ENCODE measurements at regions not wholly inside any gene's neighbourhood (a gene's known extent, or its start where the extent isn't known, plus 50 kb on each side); places are given as distances from the start of the nearest gene placed in this dataset.

- DNase-seq = no peak
- 4% methylated on average over 3 of the region's 4 CpGs for WGBS
- Histone ChIP-seq H2AK5ac (ENCODE audit: low read length, severe bottlenecking) (no peak overlapping the region), H2BK5ac (ENCODE audit: low read depth, low read length, poor library complexity, severe bottlenecking) (no peak overlapping the region), H4K91ac (ENCODE audit: low read length) (no peak overlapping the region), H3K4ac (ENCODE audit: low read depth in 1 of 2, low read length in 2 of 2) (no peak overlapping the region), H3K27ac (ENCODE audit: low read length, poor library complexity, severe bottlenecking) (no peak overlapping the region), H2BK12ac (ENCODE audit: low read length in 2 of 2) (no peak overlapping the region), H2AFZ (ENCODE audit: low read depth, low read length) (no peak overlapping the region), H2BK15ac (ENCODE audit: low read depth, poor library complexity, severe bottlenecking) (no peak overlapping the region), H4K8ac (ENCODE audit: low read length) (no peak overlapping the region), H3K18ac (ENCODE audit: low read depth in 1 of 2, low read length in 2 of 2) (peak overlapping the region in 1 of 2 experiments; percentile 33), H3K79me1 (replicated peaks; ENCODE audit: low read length, poor library complexity, severe bottlenecking) (no peaks in the 10 kb centered on the region), H3K9me3 (ENCODE audit: control insufficient read depth, low read length) (no peaks in the 10 kb centered on the region), H3K27me3 (ENCODE audit: control insufficient read depth in 1 of 2, insufficient read depth in 1 of 2, low read length in 2 of 2) (peaks cover 3 to 4% of the 10 kb centered on the region in 2 experiments), H3K14ac (ENCODE audit: low read length in 2 of 2) (no peak overlapping the region), H3K9ac (ENCODE audit: low read length) (no peak overlapping the region), H3K4me3 (ENCODE audit: insufficient read depth in 1 of 2, low read depth in 1 of 2, low read length in 2 of 2) (no peak overlapping the region), H3K36me3 (ENCODE audit: control insufficient read depth in 1 of 2, insufficient read depth in 2 of 2, low read depth in 1 of 2, low read length in 2 of 2) (no peaks in the 10 kb centered on the region), H3K4me2 (ENCODE audit: low read length, poor library complexity, severe bottlenecking) (no peak overlapping the region), H2BK120ac (ENCODE audit: low read depth, low read length) (no peak overlapping the region), H3K4me1 (ENCODE audit: control insufficient read depth, insufficient read depth, low read depth, low read length) (no peaks in the 10 kb centered on the region), H3K23ac (ENCODE audit: low read length in 2 of 2) (no peak overlapping the region)
Measured at GRCh38 chr5:163604013-163604412, 98.6 kb downstream of the MAT2B start.

- no peak overlapping the region for H2BK120ac ChIP-seq (ENCODE audit: low read depth, low read length)
- no peak overlapping the region for H3K4me2 ChIP-seq (ENCODE audit: low read length, poor library complexity, severe bottlenecking)
- H2BK12ac ChIP-seq (ENCODE audit: low read length in 2 of 2) = no peak overlapping the region
- no peak overlapping the region for H4K91ac ChIP-seq (ENCODE audit: low read length)
- H3K79me1 ChIP-seq (replicated peaks; ENCODE audit: low read length, poor library complexity, severe bottlenecking) = no peaks in the 10 kb centered on the region
- H3K27me3 ChIP-seq (ENCODE audit: control insufficient read depth in 1 of 2, insufficient read depth in 1 of 2, low read length in 2 of 2) = peaks cover 3 to 4% of the 10 kb centered on the region in 2 experiments
- no peak overlapping the region for H3K27ac ChIP-seq (ENCODE audit: low read length, poor library complexity, severe bottlenecking)
- no peak overlapping the region for H3K4ac ChIP-seq (ENCODE audit: low read depth in 1 of 2, low read length in 2 of 2)
- 95% methylated on average over 4 of the region's 4 CpGs for WGBS
- no peak overlapping the region for H2AK5ac ChIP-seq (ENCODE audit: low read length, severe bottlenecking)
- no peak overlapping the region for H4K8ac ChIP-seq (ENCODE audit: low read length)
- H2AFZ ChIP-seq (ENCODE audit: low read depth, low read length) = no peak overlapping the region
- no peak overlapping the region for H3K4me3 ChIP-seq (ENCODE audit: insufficient read depth in 1 of 2, low read depth in 1 of 2, low read length in 2 of 2)
- H2BK5ac ChIP-seq (ENCODE audit: low read depth, low read length, poor library complexity, severe bottlenecking) = no peak overlapping the region
- DNase-seq = no peak
- no peak overlapping the region for H3K14ac ChIP-seq (ENCODE audit: low read length in 2 of 2)
- H3K23ac ChIP-seq (ENCODE audit: low read length in 2 of 2) = no peak overlapping the region
- H3K9ac ChIP-seq (ENCODE audit: low read length) = no peak overlapping the region
- no peak overlapping the region for H3K18ac ChIP-seq (ENCODE audit: low read depth in 1 of 2, low read length in 2 of 2)
- H3K9me3 ChIP-seq (ENCODE audit: control insufficient read depth, low read length) = peaks cover 4% of the 10 kb centered on the region
- no peak overlapping the region for H2BK15ac ChIP-seq (ENCODE audit: low read depth, poor library complexity, severe bottlenecking)
- H3K36me3 ChIP-seq (ENCODE audit: control insufficient read depth in 1 of 2, insufficient read depth in 2 of 2, low read depth in 1 of 2, low read length in 2 of 2) = no peaks in the 10 kb centered on the region
- H3K4me1 ChIP-seq (ENCODE audit: control insufficient read depth, insufficient read depth, low read depth, low read length) = no peaks in the 10 kb centered on the region
Measured at GRCh38 chr5:163607256-163607655, 101.8 kb downstream of the MAT2B start.

- H3K27me3 ChIP-seq (ENCODE audit: control insufficient read depth in 1 of 2, insufficient read depth in 1 of 2, low read length in 2 of 2) = peaks cover 3 to 4% of the 10 kb centered on the region in 2 experiments
- H3K4me3 ChIP-seq (ENCODE audit: insufficient read depth in 1 of 2, low read depth in 1 of 2, low read length in 2 of 2) = no peak overlapping the region
- H2AK5ac ChIP-seq (ENCODE audit: low read length, severe bottlenecking) = no peak overlapping the region
- no peak overlapping the region for H3K23ac ChIP-seq (ENCODE audit: low read length in 2 of 2)
- H4K8ac ChIP-seq (ENCODE audit: low read length) = no peak overlapping the region
- no peak overlapping the region for H2BK120ac ChIP-seq (ENCODE audit: low read depth, low read length)
- no peak overlapping the region for H2BK12ac ChIP-seq (ENCODE audit: low read length in 2 of 2)
- peaks cover 4% of the 10 kb centered on the region for H3K9me3 ChIP-seq (ENCODE audit: control insufficient read depth, low read length)
- H3K4ac ChIP-seq (ENCODE audit: low read depth in 1 of 2, low read length in 2 of 2) = no peak overlapping the region
- H2BK5ac ChIP-seq (ENCODE audit: low read depth, low read length, poor library complexity, severe bottlenecking) = no peak overlapping the region
- H2AFZ ChIP-seq (ENCODE audit: low read depth, low read length) = no peak overlapping the region
- no peak overlapping the region for H3K27ac ChIP-seq (ENCODE audit: low read length, poor library complexity, severe bottlenecking)
- no peak overlapping the region for H3K4me2 ChIP-seq (ENCODE audit: low read length, poor library complexity, severe bottlenecking)
- no peak overlapping the region for H3K14ac ChIP-seq (ENCODE audit: low read length in 2 of 2)
- H4K91ac ChIP-seq (ENCODE audit: low read length) = no peak overlapping the region
- no peaks in the 10 kb centered on the region for H3K36me3 ChIP-seq (ENCODE audit: control insufficient read depth in 1 of 2, insufficient read depth in 2 of 2, low read depth in 1 of 2, low read length in 2 of 2)
- H3K9ac ChIP-seq (ENCODE audit: low read length) = no peak overlapping the region
- H2BK15ac ChIP-seq (ENCODE audit: low read depth, poor library complexity, severe bottlenecking) = no peak overlapping the region
- H3K4me1 ChIP-seq (ENCODE audit: control insufficient read depth, insufficient read depth, low read depth, low read length) = no peaks in the 10 kb centered on the region
- DNase-seq = no peak
- H3K18ac ChIP-seq (ENCODE audit: low read depth in 1 of 2, low read length in 2 of 2) = no peak overlapping the region
- H3K79me1 ChIP-seq (replicated peaks; ENCODE audit: low read length, poor library complexity, severe bottlenecking) = no peaks in the 10 kb centered on the region
Measured at GRCh38 chr5:163608621-163609020, 103.2 kb downstream of the MAT2B start.

- Histone ChIP-seq H3K79me1 (replicated peaks; ENCODE audit: low read length, poor library complexity, severe bottlenecking) (no peaks in the 10 kb centered on the region), H3K4ac (ENCODE audit: low read depth in 1 of 2, low read length in 2 of 2) (no peak overlapping the region), H3K4me2 (ENCODE audit: low read length, poor library complexity, severe bottlenecking) (no peak overlapping the region), H2BK5ac (ENCODE audit: low read depth, low read length, poor library complexity, severe bottlenecking) (no peak overlapping the region), H2BK15ac (ENCODE audit: low read depth, poor library complexity, severe bottlenecking) (no peak overlapping the region), H2BK12ac (ENCODE audit: low read length in 2 of 2) (no peak overlapping the region), H4K91ac (ENCODE audit: low read length) (no peak overlapping the region), H3K4me1 (ENCODE audit: control insufficient read depth, insufficient read depth, low read depth, low read length) (no peaks in the 10 kb centered on the region), H3K4me3 (ENCODE audit: insufficient read depth in 1 of 2, low read depth in 1 of 2, low read length in 2 of 2) (no peak overlapping the region), H4K8ac (ENCODE audit: low read length) (no peak overlapping the region), H2BK120ac (ENCODE audit: low read depth, low read length) (no peak overlapping the region), H3K14ac (ENCODE audit: low read length in 2 of 2) (no peak overlapping the region), H3K36me3 (ENCODE audit: control insufficient read depth in 1 of 2, insufficient read depth in 2 of 2, low read depth in 1 of 2, low read length in 2 of 2) (no peaks in the 10 kb centered on the region), H3K27ac (ENCODE audit: low read length, poor library complexity, severe bottlenecking) (no peak overlapping the region), H3K9ac (ENCODE audit: low read length) (no peak overlapping the region), H3K23ac (ENCODE audit: low read length in 2 of 2) (no peak overlapping the region), H2AFZ (ENCODE audit: low read depth, low read length) (no peak overlapping the region), H3K18ac (ENCODE audit: low read depth in 1 of 2, low read length in 2 of 2) (no peak overlapping the region), H3K27me3 (ENCODE audit: control insufficient read depth in 1 of 2, insufficient read depth in 1 of 2, low read length in 2 of 2) (peaks cover 0 to 4% of the 10 kb centered on the region in 2 experiments), H2AK5ac (ENCODE audit: low read length, severe bottlenecking) (no peak overlapping the region), H3K9me3 (ENCODE audit: control insufficient read depth, low read length) (peaks cover 4% of the 10 kb centered on the region)
- no peak for DNase-seq
- 82% methylated on average over 1 of the region's 1 CpG for WGBS
Measured at GRCh38 chr5:163609910-163610309, 104.5 kb downstream of the MAT2B start.
